K562 (cell line): ENCODE measurements at regions not wholly inside any gene's neighbourhood (a gene's known extent, or its start where the extent isn't known, plus 50 kb on each side); places are given as distances from the start of the nearest gene placed in this dataset.

Experiments
- ATAC-seq: fragments of 200-7000 bp; cut with Tn5 transposase; 3 replicates; pipeline ENCODE4 v1.9.1; 2020; ENCODE audit warnings: moderate library complexity
- BruUV-seq: library from RNA; stranded (reverse); fragments of 400-500 nt; replicated peaks from 2 replicates; lab custom pipeline; 2021; lab: Mats Ljungman, UMichigan
- CTCF ChIA-PET: fragments of 300-600 bp; formaldehyde crosslinking; extraction: SDS; loops from one replicate; lab custom pipeline; 2021; ENCODE audit warnings: low intra/inter-chr PET ratio; lab: Yijun Ruan, JAX
- POLR2A ChIA-PET: fragments of 300-600, 350-650 bp; sonication (Branson Sonifier 250); formaldehyde crosslinking; extraction: SDS; loops from one replicate; lab custom pipeline; 2021; ENCODE audit warnings: antibody characterized with exemption, inconsistent platforms; lab: Yijun Ruan, JAX
- DNase-seq, 4 experiments: peaks; one replicate each; pipeline versions ENCODE4 v3.0.0 to v3.0.0-alpha.2; 2011 to 2018; ENCODE audit warnings: low spot score in 3 of 4, mixed read lengths in 3 of 4; ENCODE audit errors: extremely low read depth in 1 of 4
- FAIRE-seq: peaks from 2 replicates; lab custom pipeline; 2011; peaks lifted over from hg19 to GRCh38; lab: Jason Lieb, UNC
- H2AFZ ChIP-seq: 2 replicates; pipeline ENCODE4 v1.6.0; 2011; ENCODE audit warnings: low read depth, low read length, control low read depth, inconsistent platforms
- H3K27ac ChIP-seq: fragments of 200-600 bp; 3 replicates; pipeline ENCODE4 v1.8.0; 2011; ENCODE audit warnings: low read depth, mild to moderate bottlenecking, control low read depth, inconsistent platforms, low read length, moderate library complexity, mixed read lengths; ENCODE audit errors: extremely low read depth
- H3K27me3 ChIP-seq, 2 experiments: fragments of 300-600 bp in 1 of 2; 2 replicates in 1 of 2; 3 replicates in 1 of 2; pipeline versions ENCODE4 v1.6.0 to v1.8.0; 2011; ENCODE audit warnings: inconsistent platforms in 2 of 2, low read length in 2 of 2, mild to moderate bottlenecking in 1 of 2, mixed read lengths in 1 of 2, moderate library complexity in 1 of 2; ENCODE audit not compliant: control insufficient read depth in 2 of 2, insufficient read depth in 2 of 2
- H3K36me3 ChIP-seq: fragments of 300-600 bp; 3 replicates; pipeline ENCODE4 v1.8.0; 2011; ENCODE audit warnings: mild to moderate bottlenecking, low read length, inconsistent platforms; ENCODE audit not compliant: control insufficient read depth, insufficient read depth
- H3K4me1 ChIP-seq, 2 experiments: fragments of 200-600 bp in 1 of 2; replicated peaks in 1 of 2; 2 replicates in 1 of 2; 3 replicates in 1 of 2; pipeline versions ENCODE4 v1.5.1 to v1.8.0; 2011; ENCODE audit warnings: inconsistent platforms in 2 of 2, low read length in 2 of 2, mild to moderate bottlenecking in 1 of 2, mixed read lengths in 1 of 2, moderate library complexity in 1 of 2; ENCODE audit not compliant: control insufficient read depth in 2 of 2, insufficient read depth in 2 of 2
- H3K4me2 ChIP-seq: 2 replicates; pipeline ENCODE4 v1.6.1; 2011; ENCODE audit warnings: low read length, control low read depth, inconsistent platforms, mixed read lengths; ENCODE audit not compliant: insufficient read depth
- H3K4me3 ChIP-seq: fragments of 200-600 bp; sonication (generic), shearing (Covaris generic); 2 replicates; pipeline ENCODE4 v1.5.1; 2016; ENCODE audit warnings: control low read depth, inconsistent platforms
- H3K79me2 ChIP-seq: fragments of 200-600 bp; 3 replicates; pipeline ENCODE4 v1.8.0; 2011; ENCODE audit warnings: low read length, inconsistent platforms; ENCODE audit not compliant: control insufficient read depth, insufficient read depth
- H3K9ac ChIP-seq, 2 experiments: 2 replicates each; pipeline versions ENCODE4 v1.6.0 to v1.6.1; 2011; ENCODE audit warnings: low read depth in 2 of 2, low read length in 2 of 2, control low read depth in 1 of 2, inconsistent platforms in 1 of 2, mild to moderate bottlenecking in 1 of 2, mixed read lengths in 1 of 2; ENCODE audit not compliant: insufficient read depth in 1 of 2
- H3K9me1 ChIP-seq: one replicate; pipeline ENCODE4 v1.6.0; 2011; ENCODE audit warnings: inconsistent platforms, mild to moderate bottlenecking, low read length, moderate library complexity; ENCODE audit not compliant: control insufficient read depth, insufficient read depth
- H3K9me3 ChIP-seq: replicated peaks from 2 replicates; pipeline ENCODE4 v1.5.1; 2011; ENCODE audit warnings: low read depth, low read length, inconsistent platforms; ENCODE audit not compliant: control insufficient read depth, insufficient read depth
- H4K20me1 ChIP-seq: replicated peaks from 2 replicates; pipeline ENCODE4 v1.6.1; 2011; ENCODE audit warnings: low read length, inconsistent platforms, mixed read lengths; ENCODE audit not compliant: control insufficient read depth, insufficient read depth
- BRD9 ChIP-seq: fragments of 450-650 bp; IDR thresholded peaks from 2 replicates; pipeline ENCODE4 v1.6.1; 2018; ENCODE audit warnings: low read depth; ENCODE audit not compliant: partially characterized antibody
- DIDO1 ChIP-seq: fragments of 450-650 bp; IDR thresholded peaks from 2 replicates; pipeline ENCODE4 v1.6.1; 2016; ENCODE audit warnings: low read depth, missing biosample characterization, missing genetic modification characterization
- E2F3 ChIP-seq: fragments of 250-450 bp; sonication (Bioruptor Pico); IDR thresholded peaks from 2 replicates; pipeline ENCODE4 v1.4.0; 2020; ENCODE audit warnings: mild to moderate bottlenecking
- E2F5 ChIP-seq: sonication (generic); formaldehyde crosslinking; IDR thresholded peaks from 2 replicates; pipeline ENCODE4 v1.8.0; 2022; ENCODE audit warnings: mild to moderate bottlenecking, missing genetic modification reagents
- E4F1 ChIP-seq: fragments of 250-450 bp; sonication (Bioruptor Pico); IDR thresholded peaks from 2 replicates; pipeline ENCODE4 v1.5.0; 2021; ENCODE audit warnings: mild to moderate bottlenecking, borderline replicate concordance
- EGR1 ChIP-seq: fragments of 450-650 bp; conservative IDR thresholded peaks from 2 replicates; pipeline ENCODE4 v1.6.1; 2017; ENCODE audit warnings: mild to moderate bottlenecking
- ETV6 ChIP-seq, 3 experiments: fragments of 150-350 bp in 1 of 3; sonication (generic) in 1 of 3; formaldehyde crosslinking in 1 of 3; IDR thresholded peaks; 2 replicates each; pipeline versions ENCODE4 v1.6.1 to v1.8.0; 2014 to 2022; ENCODE audit warnings: borderline replicate concordance in 2 of 3, low read depth in 2 of 3, antibody characterized with exemption in 1 of 3, low read length in 1 of 3, mild to moderate bottlenecking in 1 of 3, missing genetic modification reagents in 1 of 3
- GTF3C2 ChIP-seq: IDR thresholded peaks from 3 replicates; pipeline ENCODE4 v1.6.1; 2011; ENCODE audit warnings: borderline replicate concordance, mild to moderate bottlenecking, moderate library complexity; ENCODE audit not compliant: insufficient read length; ENCODE audit errors: extremely low read depth
- IFI16 ChIP-seq: fragments of 250-450 bp; sonication (Bioruptor Pico); IDR thresholded peaks from 2 replicates; pipeline ENCODE4 v2.1.2; 2022; ENCODE audit warnings: mild to moderate bottlenecking, inconsistent platforms
- LCOR ChIP-seq: sonication (generic); formaldehyde crosslinking; IDR thresholded peaks from 2 replicates; pipeline ENCODE4 v1.8.0; 2022; ENCODE audit warnings: mild to moderate bottlenecking, missing genetic modification reagents
- MAFK ChIP-seq: IDR thresholded peaks from 2 replicates; pipeline ENCODE4 v1.6.1; 2011; ENCODE audit warnings: low read length, improper control_type of control experiment
- MIER1 ChIP-seq: fragments of 450-650 bp; IDR thresholded peaks from 2 replicates; pipeline ENCODE4 v1.6.1; 2016; ENCODE audit warnings: antibody characterized with exemption, mild to moderate bottlenecking, low read depth
- SAFB2 ChIP-seq: fragments of 200-400 bp; formaldehyde crosslinking; IDR thresholded peaks from 2 replicates; pipeline ENCODE4 v1.6.1; 2018; ENCODE audit warnings: borderline replicate concordance, low read length, low read depth, moderate library complexity; ENCODE audit not compliant: severe bottlenecking
- SMC3 ChIP-seq: conservative IDR thresholded peaks from 2 replicates; pipeline ENCODE4 v1.6.1; 2011; ENCODE audit warnings: low read depth, low read length, improper control_type of control experiment; ENCODE audit not compliant: insufficient read depth
- STAT5A ChIP-seq: IDR thresholded peaks from 2 replicates; pipeline ENCODE4 v1.6.1; 2012; ENCODE audit warnings: low read length, inconsistent platforms, borderline replicate concordance
- ZNF124 ChIP-seq: sonication (generic); formaldehyde crosslinking; IDR thresholded peaks from 2 replicates; pipeline ENCODE4 v1.8.1; 2022; ENCODE audit warnings: missing genetic modification reagents
- ZNF57 ChIP-seq: fragments of 450-650 bp; formaldehyde crosslinking; IDR thresholded peaks from 2 replicates; pipeline ENCODE4 v1.4.0; 2020; ENCODE audit warnings: mild to moderate bottlenecking, moderate library complexity
- ZNF695 ChIP-seq: fragments of 450-650 bp; formaldehyde crosslinking; IDR thresholded peaks from 2 replicates; pipeline ENCODE4 v1.4.0; 2020; ENCODE audit warnings: mild to moderate bottlenecking, moderate library complexity
- in situ Hi-C: fragments of 300-500 bp; cut with MboI; formaldehyde crosslinking; loops from 4 replicates; pipeline ENCODE4 v1.15.0; 2018; ENCODE audit warnings: inconsistent platforms, mixed read lengths
- intact Hi-C: fragments of 100-400 bp; cut with micrococcal nuclease; formaldehyde crosslinking; loops from 2 replicates; pipeline ENCODE4 v1.14.2; 2022

GRCh38 chr5:8553364-8553763 lies 684.4 kb downstream of the MTRR start:
- TF ChIP-seq SMC3 (no peak), IFI16 (CRISPR knock-in tag) (no peak), BRD9 (no peak), ZNF124 (CRISPR knock-in tag) (no peak), MAFK (no peak), EGR1 (no peak), ZNF695 (CRISPR knock-in tag) (no peak), LCOR (CRISPR knock-in tag) (no peak), E2F5 (no peak), DIDO1 (tag) (no peak), ETV6 (IDR thresholded peaks at IDR 0.05; ENCODE audit: borderline replicate concordance in 1 of 2, low read depth in 2 of 2, low read length in 1 of 2) (no peak), ETV6 (CRISPR knock-in tag; IDR thresholded peaks at IDR 0.05; ENCODE audit: borderline replicate concordance) (no peak), ZNF57 (CRISPR knock-in tag) (no peak), E2F3 (no peak), GTF3C2 (no peak), MIER1 (no peak), E4F1 (CRISPR knock-in tag) (no peak), STAT5A (no peak), SAFB2 (no peak)
- intact Hi-C loops (no loop called here), in situ Hi-C loops (no loop called here)
- FAIRE-seq (no peak), DNase-seq (no peak), ATAC-seq (no peak)
- POLR2A ChIA-PET, result no interaction called here
- Histone ChIP-seq H3K9me1 (no peaks in the 10 kb centered on the region), H3K36me3 (no peaks in the 10 kb centered on the region), H3K79me2 (no peaks in the 10 kb centered on the region), H3K9me3 (no peaks in the 10 kb centered on the region), H3K9ac (no peak overlapping the region), H4K20me1 (no peaks in the 10 kb centered on the region), H3K4me1 (no peaks in the 10 kb centered on the region), H3K27me3 (no peaks in the 10 kb centered on the region), H3K4me2 (no peak overlapping the region), H3K4me3 (no peak overlapping the region), H2AFZ (no peak overlapping the region), H3K27ac (no peak overlapping the region)
- CTCF ChIA-PET, result no interaction called here
- BruUV-seq, result no TSS peak
